A549 (cell line): ENCODE measurements at regions not wholly inside any gene's neighbourhood (a gene's known extent, or its start where the extent isn't known, plus 50 kb on each side); places are given as distances from the start of the nearest gene placed in this dataset.
A peak's percentile ranks its signal among the peaks of the same experiment; 100 is the strongest.

Experiments used
- ATAC-seq, 2 experiments: fragments of 200-7000 bp in 1 of 2; fragments of >200 bp in 1 of 2; cut with Nextera tagmentation in 1 of 2; cut with Tn5 transposase in 1 of 2; 3 replicates each; pipeline versions ENCODE4 v1.8.0 to v1.9.1; 2018 to 2020; ENCODE audit warnings: mild to moderate bottlenecking in 1 of 2, moderate library complexity in 1 of 2
- CTCF ChIA-PET: fragments of 300-600 bp; sonication (Branson Sonifier 250); formaldehyde crosslinking; extraction: SDS; loops from one replicate; lab custom pipeline; 2021; ENCODE audit warnings: antibody characterized with exemption, inconsistent platforms; lab: Yijun Ruan, JAX
- POLR2A ChIA-PET: fragments of 350-600 bp; formaldehyde crosslinking; extraction: SDS; loops from one replicate; lab custom pipeline; 2021; ENCODE audit warnings: antibody characterized with exemption, inconsistent platforms; lab: Yijun Ruan, JAX
- DNase-seq, 2 experiments: peaks; one replicate each; pipeline versions ENCODE4 v3.0.0 to v3.0.0-alpha.2; 2011 to 2016; ENCODE audit warnings: low read depth in 1 of 2, low spot score in 1 of 2
- FAIRE-seq: peaks from 2 replicates; lab custom pipeline; 2011; peaks lifted over from hg19 to GRCh38; lab: Jason Lieb, UNC
- H3K27ac ChIP-seq, 2 experiments: fragments of >200 bp; sonication (Bioruptor Twin); formaldehyde crosslinking; 3 replicates each; pipeline ENCODE4 v1.5.1; 2016 to 2017
- H3K4me1 ChIP-seq: fragments of >200 bp; sonication (Bioruptor Twin); formaldehyde crosslinking; 3 replicates; pipeline ENCODE4 v1.6.1; 2016
- H3K4me2 ChIP-seq: fragments of >200 bp; sonication (Bioruptor Twin); formaldehyde crosslinking; 3 replicates; pipeline ENCODE4 v1.6.1; 2016
- H3K4me3 ChIP-seq: fragments of >200 bp; sonication (Bioruptor Twin); formaldehyde crosslinking; 3 replicates; pipeline ENCODE4 v1.5.1; 2016
- H3K9me3 ChIP-seq: fragments of >200 bp; sonication (Bioruptor Twin); formaldehyde crosslinking; 3 replicates; pipeline ENCODE4 v1.6.1; 2016
- CHD2 ChIP-seq: fragments of 150-350 bp; IDR thresholded peaks from 2 replicates; pipeline ENCODE4 v1.6.1; 2014; ENCODE audit warnings: low read length; ENCODE audit not compliant: partially characterized antibody
- CHD4 ChIP-seq: fragments of 200-600 bp; sonication (generic); IDR thresholded peaks from 2 replicates; pipeline ENCODE4 v1.6.1; 2016; ENCODE audit warnings: antibody characterized with exemption, mild to moderate bottlenecking, borderline replicate concordance
- E2F6 ChIP-seq: IDR thresholded peaks from 2 replicates; pipeline ENCODE4 v1.6.1; 2012; ENCODE audit warnings: low read depth, borderline replicate concordance
- EP300 ChIP-seq, 2 experiments: fragments of >200 bp; sonication (Bioruptor Twin); formaldehyde crosslinking; IDR thresholded peaks; 2 replicates in 1 of 2; 3 replicates in 1 of 2; pipeline ENCODE4 v1.6.1; 2016 to 2017
- GATA3 ChIP-seq: IDR thresholded peaks from 2 replicates; pipeline ENCODE4 v1.6.1; 2012; ENCODE audit warnings: borderline replicate concordance
- HOXB13 ChIP-seq: fragments of 250-450 bp; sonication (Bioruptor Pico); IDR thresholded peaks from 2 replicates; pipeline ENCODE4 v1.5.0; 2020; ENCODE audit warnings: low read depth, mild to moderate bottlenecking, moderate library complexity
- JUN ChIP-seq, 2 experiments: fragments of >200 bp; sonication (Bioruptor Twin); formaldehyde crosslinking; IDR thresholded peaks; 2 replicates in 1 of 2; 3 replicates in 1 of 2; pipeline ENCODE4 v1.6.1; 2016 to 2017
- JUNB ChIP-seq: fragments of >200 bp; sonication (Bioruptor Twin); formaldehyde crosslinking; IDR thresholded peaks from 2 replicates; pipeline ENCODE4 v1.6.1; 2016
- KDM5A ChIP-seq: fragments of 200-600 bp; sonication (generic); IDR thresholded peaks from 2 replicates; pipeline ENCODE4 v1.6.1; 2016; ENCODE audit warnings: antibody characterized with exemption, mild to moderate bottlenecking
- MAFK ChIP-seq: fragments of 450-650 bp; IDR thresholded peaks from 2 replicates; pipeline ENCODE4 v1.6.1; 2014; ENCODE audit not compliant: partially characterized antibody
- MAX ChIP-seq: IDR thresholded peaks from 2 replicates; pipeline ENCODE4 v1.6.1; 2012
- MAZ ChIP-seq: fragments of 150-350 bp; IDR thresholded peaks from 2 replicates; pipeline ENCODE4 v1.6.1; 2014; ENCODE audit warnings: antibody characterized with exemption, low read depth, low read length, borderline replicate concordance
- PBX3 ChIP-seq: IDR thresholded peaks from 2 replicates; pipeline ENCODE4 v1.6.1; 2012
- PHF8 ChIP-seq: fragments of 200-600 bp; sonication (generic); IDR thresholded peaks from 2 replicates; pipeline ENCODE4 v1.6.1; 2016; ENCODE audit warnings: low read depth, mild to moderate bottlenecking, antibody characterized with exemption, moderate library complexity, borderline replicate concordance
- RAD21 ChIP-seq, 2 experiments: fragments of >200 bp in 1 of 2; sonication (Bioruptor Twin) in 1 of 2; formaldehyde crosslinking in 1 of 2; IDR thresholded peaks in 1 of 2; conservative IDR thresholded peaks in 1 of 2; 2 replicates in 1 of 2; 3 replicates in 1 of 2; pipeline ENCODE4 v1.6.1; 2012 to 2018; ENCODE audit warnings: inconsistent platforms in 1 of 2
- RARB ChIP-seq: fragments of 250-450 bp; sonication (Bioruptor Pico); IDR thresholded peaks from 2 replicates; pipeline ENCODE4 v1.8.0; 2021; ENCODE audit warnings: mild to moderate bottlenecking, moderate library complexity
- SMC3 ChIP-seq: fragments of >200 bp; sonication (Bioruptor Twin); formaldehyde crosslinking; IDR thresholded peaks from 3 replicates; pipeline ENCODE4 v1.6.1; 2018; ENCODE audit warnings: inconsistent platforms
- SREBF2 ChIP-seq: fragments of 450-650 bp; IDR thresholded peaks from 2 replicates; pipeline ENCODE4 v1.6.1; 2014; ENCODE audit warnings: mild to moderate bottlenecking, moderate library complexity
- TP53 ChIP-seq: fragments of 250-450 bp; sonication (Bioruptor Pico); IDR thresholded peaks from 2 replicates; pipeline ENCODE4 v1.5.0; 2021; ENCODE audit warnings: mild to moderate bottlenecking, moderate library complexity
- USF2 ChIP-seq: fragments of 450-650 bp; IDR thresholded peaks from 2 replicates; pipeline ENCODE4 v1.6.1; 2014; ENCODE audit warnings: antibody characterized with exemption
- ZC3H11A ChIP-seq: fragments of 450-650 bp; IDR thresholded peaks from 2 replicates; pipeline ENCODE4 v1.6.1; 2014; ENCODE audit warnings: antibody characterized with exemption, mild to moderate bottlenecking
- ZNF302 ChIP-seq: fragments of 250-450 bp; sonication (Bioruptor Pico); IDR thresholded peaks from 2 replicates; pipeline ENCODE4 v1.9.0; 2021; ENCODE audit warnings: inconsistent platforms, mild to moderate bottlenecking, moderate library complexity
- WGBS: methylation state at CpG from one replicate; pipeline ENCODE4 v1.1.6; 2017; ENCODE audit errors: missing lambda C conversion rate; 5-methylcytosine and 5-hydroxymethylcytosine counted together
- TF ChIP-seq, protein P1 (sequence below): fragments of >200 bp; sonication (Bioruptor Twin); formaldehyde crosslinking; IDR thresholded peaks from 2 replicates; pipeline ENCODE4 v1.6.1; 2016
- TF ChIP-seq, protein P2 (sequence below): fragments of >200 bp; sonication (Bioruptor Twin); formaldehyde crosslinking; IDR thresholded peaks from 3 replicates; pipeline ENCODE4 v1.5.1; 2016
- TF ChIP-seq, protein P3 (sequence below): fragments of 250-450 bp; sonication (Bioruptor Pico); IDR thresholded peaks from 2 replicates; pipeline ENCODE4 v1.5.0; 2020; ENCODE audit warnings: low read depth, mild to moderate bottlenecking, moderate library complexity

DNA sequence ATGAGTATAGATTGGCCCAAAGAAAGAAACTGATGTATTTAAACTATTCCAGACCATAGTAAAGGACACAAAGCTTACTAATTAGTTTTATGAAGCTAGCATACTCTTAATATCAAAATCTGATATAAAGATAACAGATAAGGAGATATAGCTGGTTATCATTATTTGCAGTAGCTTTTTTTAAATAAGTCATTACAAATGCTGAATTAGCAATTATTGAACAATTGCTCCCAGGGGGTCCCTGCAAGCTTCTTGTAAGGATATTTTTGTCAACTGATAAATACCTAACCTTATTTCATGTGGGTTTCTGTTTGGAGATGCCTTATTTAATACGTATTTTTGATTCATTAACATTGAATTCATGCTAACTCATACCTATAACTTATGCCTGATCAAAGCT lies 99.0 kb downstream of the RAB18 start:
- H3K27ac ChIP-seq, result no peak overlapping the region
- DNase-seq (no peak), FAIRE-seq (no peak), ATAC-seq (no peak)
- 7% methylated on average over 1 of the region's 1 CpG for WGBS
- H3K4me1 ChIP-seq, result no peaks in the 10 kb centered on the region
- ChIA-PET POLR2A (no interaction called here), CTCF (interaction anchor here (0.8 kb wide), 1 partner anchor 9 kb away, joined by 3 read pairs; no protein-coding TSS in a partner anchor)
- H3K4me3 ChIP-seq, result no peak overlapping the region
- no peaks in the 10 kb centered on the region for H3K9me3 ChIP-seq
- H3K4me2 ChIP-seq, result no peak overlapping the region
- TF ChIP-seq MAZ, result no peak
- peak; percentile 75 for TF ChIP-seq MAFK
- TF ChIP-seq EP300 (IDR thresholded peaks at IDR 0.05), result no peak

GRCh38 chr10:27605318-27605717 lies 101.2 kb downstream of the RAB18 start:
- POLR2A ChIA-PET, result no interaction called here
- Histone ChIP-seq H3K4me2 (no peak overlapping the region), H3K27ac (no peak overlapping the region), H3K4me1 (no peaks in the 10 kb centered on the region), H3K4me3 (no peak overlapping the region), H3K9me3 (no peaks in the 10 kb centered on the region)
- CTCF ChIA-PET, result interaction anchor here (0.7 to 1.5 kb wide), 2 partner anchors 16 to 52 kb away, joined by 3 to 4 read pairs; no protein-coding TSS in a partner anchor
- TF ChIP-seq, protein P1, sequence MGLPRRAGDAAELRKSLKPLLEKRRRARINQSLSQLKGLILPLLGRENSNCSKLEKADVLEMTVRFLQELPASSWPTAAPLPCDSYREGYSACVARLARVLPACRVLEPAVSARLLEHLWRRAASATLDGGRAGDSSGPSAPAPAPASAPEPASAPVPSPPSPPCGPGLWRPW, result no peak
- TF ChIP-seq SREBF2 (no peak), PHF8 (no peak), TP53 (CRISPR knock-in tag) (no peak), KDM5A (no peak), ZNF302 (CRISPR knock-in tag) (no peak), JUNB (no peak), RARB (CRISPR knock-in tag) (no peak), MAX (no peak), USF2 (no peak), MAZ (no peak), CHD2 (no peak), SMC3 (no peak), GATA3 (no peak), CHD4 (no peak)
- TF ChIP-seq, protein P2, sequence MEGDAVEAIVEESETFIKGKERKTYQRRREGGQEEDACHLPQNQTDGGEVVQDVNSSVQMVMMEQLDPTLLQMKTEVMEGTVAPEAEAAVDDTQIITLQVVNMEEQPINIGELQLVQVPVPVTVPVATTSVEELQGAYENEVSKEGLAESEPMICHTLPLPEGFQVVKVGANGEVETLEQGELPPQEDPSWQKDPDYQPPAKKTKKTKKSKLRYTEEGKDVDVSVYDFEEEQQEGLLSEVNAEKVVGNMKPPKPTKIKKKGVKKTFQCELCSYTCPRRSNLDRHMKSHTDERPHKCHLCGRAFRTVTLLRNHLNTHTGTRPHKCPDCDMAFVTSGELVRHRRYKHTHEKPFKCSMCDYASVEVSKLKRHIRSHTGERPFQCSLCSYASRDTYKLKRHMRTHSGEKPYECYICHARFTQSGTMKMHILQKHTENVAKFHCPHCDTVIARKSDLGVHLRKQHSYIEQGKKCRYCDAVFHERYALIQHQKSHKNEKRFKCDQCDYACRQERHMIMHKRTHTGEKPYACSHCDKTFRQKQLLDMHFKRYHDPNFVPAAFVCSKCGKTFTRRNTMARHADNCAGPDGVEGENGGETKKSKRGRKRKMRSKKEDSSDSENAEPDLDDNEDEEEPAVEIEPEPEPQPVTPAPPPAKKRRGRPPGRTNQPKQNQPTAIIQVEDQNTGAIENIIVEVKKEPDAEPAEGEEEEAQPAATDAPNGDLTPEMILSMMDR, result no peak
- TF ChIP-seq, protein P3, sequence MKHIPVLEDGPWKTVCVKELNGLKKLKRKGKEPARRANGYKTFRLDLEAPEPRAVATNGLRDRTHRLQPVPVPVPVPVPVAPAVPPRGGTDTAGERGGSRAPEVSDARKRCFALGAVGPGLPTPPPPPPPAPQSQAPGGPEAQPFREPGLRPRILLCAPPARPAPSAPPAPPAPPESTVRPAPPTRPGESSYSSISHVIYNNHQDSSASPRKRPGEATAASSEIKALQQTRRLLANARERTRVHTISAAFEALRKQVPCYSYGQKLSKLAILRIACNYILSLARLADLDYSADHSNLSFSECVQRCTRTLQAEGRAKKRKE (CRISPR knock-in tag), result no peak
- FAIRE-seq (no peak), ATAC-seq (no peak), DNase-seq (no peak)
- WGBS, result 2% methylated on average over 4 of the region's 4 CpGs

GRCh38 chr10:27607591-27607990 lies 103.5 kb downstream of the RAB18 start:
- no peak for DNase-seq
- no peak for FAIRE-seq
- Histone ChIP-seq H3K27ac (no peak overlapping the region), H3K9me3 (no peaks in the 10 kb centered on the region), H3K4me1 (no peaks in the 10 kb centered on the region), H3K4me3 (no peak overlapping the region), H3K4me2 (no peak overlapping the region)
- ChIA-PET CTCF (no interaction called here), POLR2A (no interaction called here)
- 35% methylated on average over 6 of the region's 6 CpGs for WGBS
- no peak for ATAC-seq
- TF ChIP-seq PBX3 (no peak), MAZ (no peak), RAD21 (conservative IDR thresholded peaks at IDR 0.05 in 1 of 2, IDR thresholded peaks at IDR 0.05 in 1 of 2) (no peak), HOXB13 (CRISPR knock-in tag) (no peak), EP300 (IDR thresholded peaks at IDR 0.05) (no peak), E2F6 (no peak), ZC3H11A (no peak), MAX (no peak), JUN (IDR thresholded peaks at IDR 0.05) (no peak)
- TF ChIP-seq, protein P3 (CRISPR knock-in tag), result no peak
